Stimulated activated effector memory CD8-positive, alpha-beta T cell treated with anti-CD3 and anti-CD28 coated beads, Interleukin-12 subunit alpha, Interleukin-12 subunit beta, amount 100 ng/mL, for 72 hours (primary cell): ENCODE measurements at regions not wholly inside any gene's neighbourhood (a gene's known extent, or its start where the extent isn't known, plus 50 kb on each side); places are given as distances from the start of the nearest gene placed in this dataset.
A peak's percentile ranks its signal among the peaks of the same experiment; 100 is the strongest.
"Not testable (repeated sequence)": the region's sequence is repeated elsewhere in the genome, so short reads cannot be mapped to it uniquely, and the experiment has no call there.

Experiments used
- ATAC-seq: fragments of 150-1000 bp; cut with Tn5 transposase; 2 replicates; pipeline ENCODE4 v1.10.0; 2021
- DNase-seq, 2 donors: peaks; one replicate each; pipeline ENCODE4 v3.0.0; 2021 to 2022; ENCODE audit warnings: low spot score in 2 of 2
- H3K27ac Mint-ChIP-seq: one replicate; pipeline ENCODE4 v1.8.0; 2022; ENCODE audit warnings: mild to moderate bottlenecking, mixed read lengths
- H3K36me3 Mint-ChIP-seq: one replicate; pipeline ENCODE4 v1.8.0; 2022; ENCODE audit warnings: mild to moderate bottlenecking, mixed read lengths
- H3K4me1 Mint-ChIP-seq: one replicate; pipeline ENCODE4 v1.8.0; 2022; ENCODE audit warnings: mixed read lengths
- H3K4me3 Mint-ChIP-seq: one replicate; pipeline ENCODE4 v1.8.0; 2022; ENCODE audit warnings: mild to moderate bottlenecking, mixed read lengths
- H3K9me3 Mint-ChIP-seq: one replicate; pipeline ENCODE4 v1.8.0; 2022; ENCODE audit warnings: mixed read lengths

- peaks cover 52% of the 10 kb centered on the region for H3K4me1 Mint-ChIP-seq
- peak; percentile 44 for ATAC-seq
- H3K36me3 Mint-ChIP-seq = no peaks in the 10 kb centered on the region
- H3K4me3 Mint-ChIP-seq = no peak overlapping the region
- no peaks in the 10 kb centered on the region for H3K9me3 Mint-ChIP-seq
- DNase-seq = no peak
- peak overlapping the region; percentile 45 for H3K27ac Mint-ChIP-seq
Measured at GRCh38 chr1:172717722-172718465, 59.0 kb downstream of the FASLG start.

- no peak for ATAC-seq
- no peaks in the 10 kb centered on the region for H3K9me3 Mint-ChIP-seq
- no peak overlapping the region for H3K4me3 Mint-ChIP-seq
- peaks cover 45% of the 10 kb centered on the region for H3K4me1 Mint-ChIP-seq
- H3K36me3 Mint-ChIP-seq = no peaks in the 10 kb centered on the region
- no peak for DNase-seq
- H3K27ac Mint-ChIP-seq = no peak overlapping the region
Measured at GRCh38 chr1:172719066-172719627, 60.2 kb downstream of the FASLG start.

- H3K4me1 Mint-ChIP-seq = peaks cover 49% of the 10 kb centered on the region
- ATAC-seq (peak; percentile 60), DNase-seq (no peak)
- peak overlapping the region; percentile 0 for H3K4me3 Mint-ChIP-seq
- H3K27ac Mint-ChIP-seq = peak overlapping the region; percentile 21
- H3K9me3 Mint-ChIP-seq = no peaks in the 10 kb centered on the region
- no peaks in the 10 kb centered on the region for H3K36me3 Mint-ChIP-seq
Measured at GRCh38 chr1:172719694-172720138, 60.8 kb downstream of the FASLG start.

- Mint-ChIP-seq H3K4me3 (no peak overlapping the region), H3K9me3 (no peaks in the 10 kb centered on the region), H3K27ac (no peak overlapping the region), H3K36me3 (no peaks in the 10 kb centered on the region), H3K4me1 (peaks cover 54% of the 10 kb centered on the region)
- ATAC-seq = no peak
- no peak for DNase-seq
Measured at GRCh38 chr1:172720339-172720738, 61.4 kb downstream of the FASLG start.

GRCh38 chr1:172723251-172723650 lies 64.3 kb downstream of the FASLG start:
- Mint-ChIP-seq H3K36me3 (no peaks in the 10 kb centered on the region), H3K27ac (no peak overlapping the region), H3K9me3 (peaks cover 3% of the 10 kb centered on the region), H3K4me3 (no peak overlapping the region), H3K4me1 (peaks cover 49% of the 10 kb centered on the region)
- ATAC-seq (no peak), DNase-seq (no peak)

GRCh38 chr1:172724232-172724631 lies 65.3 kb downstream of the FASLG start:
- DNase-seq = no peak
- Mint-ChIP-seq H3K27ac (no peak overlapping the region), H3K36me3 (no peaks in the 10 kb centered on the region), H3K9me3 (peaks cover 3% of the 10 kb centered on the region), H3K4me1 (peaks cover 40% of the 10 kb centered on the region), H3K4me3 (no peak overlapping the region)
- ATAC-seq = no peak

- no peak for DNase-seq
- H3K4me3 Mint-ChIP-seq = no peak overlapping the region
- no peaks in the 10 kb centered on the region for H3K36me3 Mint-ChIP-seq
- H3K27ac Mint-ChIP-seq = no peak overlapping the region
- peak; percentile 78 for ATAC-seq
- peaks cover 3% of the 10 kb centered on the region for H3K9me3 Mint-ChIP-seq
- H3K4me1 Mint-ChIP-seq = peaks cover 33% of the 10 kb centered on the region
Measured at GRCh38 chr1:172724765-172725613, 66.1 kb downstream of the FASLG start.

GRCh38 chr1:172726740-172727139 lies 67.8 kb downstream of the FASLG start:
- no peak overlapping the region for H3K27ac Mint-ChIP-seq

GRCh38 chr1:172727275-172727857 lies 68.5 kb downstream of the FASLG start:
- no peak for ATAC-seq
- H3K4me1 Mint-ChIP-seq = peaks cover 32% of the 10 kb centered on the region

More at GRCh38 chr1:172726740-172727139, 67.8 kb downstream of the FASLG start:
- peaks cover 3% of the 10 kb centered on the region for H3K9me3 Mint-ChIP-seq
- peaks cover 32% of the 10 kb centered on the region for H3K4me1 Mint-ChIP-seq
- no peak for DNase-seq
- H3K36me3 Mint-ChIP-seq = no peaks in the 10 kb centered on the region
- no peak overlapping the region for H3K4me3 Mint-ChIP-seq
- ATAC-seq = no peak

GRCh38 chr1:172727956-172728603 lies 69.2 kb downstream of the FASLG start:
- Mint-ChIP-seq H3K9me3 (peaks cover 3% of the 10 kb centered on the region), H3K27ac (no peak overlapping the region)
- no peak for DNase-seq

More at GRCh38 chr1:172727275-172727857, 68.5 kb downstream of the FASLG start:
- DNase-seq = no peak
- Mint-ChIP-seq H3K27ac (no peak overlapping the region), H3K9me3 (peaks cover 3% of the 10 kb centered on the region), H3K4me3 (no peak overlapping the region), H3K36me3 (no peaks in the 10 kb centered on the region)

GRCh38 chr1:172728705-172729104 lies 69.8 kb downstream of the FASLG start:
- not testable (repeated sequence) for H3K9me3 Mint-ChIP-seq, H3K36me3 Mint-ChIP-seq, H3K27ac Mint-ChIP-seq, ATAC-seq, DNase-seq, H3K4me3 Mint-ChIP-seq
- peaks cover 32% of the 10 kb centered on the region for H3K4me1 Mint-ChIP-seq

More at GRCh38 chr1:172727956-172728603, 69.2 kb downstream of the FASLG start:
- peak; percentile 88 for ATAC-seq
- Mint-ChIP-seq H3K36me3 (no peaks in the 10 kb centered on the region), H3K4me3 (no peak overlapping the region), H3K4me1 (peaks cover 32% of the 10 kb centered on the region)

GRCh38 chr1:172732427-172732826 lies 73.5 kb downstream of the FASLG start:
- H3K4me1 Mint-ChIP-seq = peaks cover 8% of the 10 kb centered on the region
- DNase-seq = no peak
- peaks cover 3% of the 10 kb centered on the region for H3K9me3 Mint-ChIP-seq
- ATAC-seq = no peak
- H3K36me3 Mint-ChIP-seq = no peaks in the 10 kb centered on the region
- no peak overlapping the region for H3K4me3 Mint-ChIP-seq
- no peak overlapping the region for H3K27ac Mint-ChIP-seq

GRCh38 chr1:172733815-172734214 lies 74.9 kb downstream of the FASLG start:
- no peaks in the 10 kb centered on the region for H3K4me1 Mint-ChIP-seq
- H3K9me3 Mint-ChIP-seq = no peaks in the 10 kb centered on the region
- DNase-seq (no peak), ATAC-seq (no peak)
- no peak overlapping the region for H3K4me3 Mint-ChIP-seq
- H3K27ac Mint-ChIP-seq = no peak overlapping the region
- no peaks in the 10 kb centered on the region for H3K36me3 Mint-ChIP-seq

- Mint-ChIP-seq H3K36me3 (no peaks in the 10 kb centered on the region), H3K9me3 (no peaks in the 10 kb centered on the region), H3K4me1 (no peaks in the 10 kb centered on the region), H3K4me3 (no peak overlapping the region), H3K27ac (no peak overlapping the region)
- DNase-seq = no peak
- no peak for ATAC-seq
Measured at GRCh38 chr1:172738389-172738788, 79.5 kb downstream of the FASLG start.
